ENCODE measurements at regions not wholly inside any gene's neighbourhood (a gene's known extent, or its start where the extent isn't known, plus 50 kb on each side); places are given as distances from the start of the nearest gene placed in this dataset.

- no peak for DNase-seq
- intact Hi-C loops (cut with DNase I), result no loop called here
Measured at GRCh38 chr11:25309818-25310217, 813.0 kb downstream of the LUZP2 start.

DNA sequence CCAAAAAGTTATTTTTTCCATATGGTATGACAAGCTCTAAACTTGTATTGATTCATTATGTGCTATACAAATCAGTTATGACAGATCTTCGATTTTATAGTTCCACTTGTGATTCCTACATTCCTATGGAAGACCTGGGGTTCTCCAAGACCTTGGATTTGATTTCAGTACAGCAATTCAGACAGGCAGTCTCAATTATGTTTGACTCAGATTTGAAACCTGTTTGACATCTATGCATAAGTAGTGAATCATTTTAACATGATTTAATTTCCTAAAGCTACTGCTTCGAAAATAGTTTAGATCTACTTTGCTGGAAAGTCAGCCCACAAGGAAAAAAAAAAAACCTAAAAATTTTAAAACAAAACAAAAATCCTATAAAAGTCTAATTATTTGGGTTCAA, 820.4 kb downstream of the LUZP2 start:
- intact Hi-C loops (cut with DNase I), result no loop called here
- DNase-seq, result no peak

- intact Hi-C loops (cut with DNase I), result no loop called here
- no peak for DNase-seq
Measured at GRCh38 chr11:25319127-25319526, 822.3 kb downstream of the LUZP2 start.

- DNase-seq, result no peak
- intact Hi-C loops (cut with DNase I), result no loop called here
Measured at GRCh38 chr11:25327656-25328055, 830.8 kb downstream of the LUZP2 start.

DNA sequence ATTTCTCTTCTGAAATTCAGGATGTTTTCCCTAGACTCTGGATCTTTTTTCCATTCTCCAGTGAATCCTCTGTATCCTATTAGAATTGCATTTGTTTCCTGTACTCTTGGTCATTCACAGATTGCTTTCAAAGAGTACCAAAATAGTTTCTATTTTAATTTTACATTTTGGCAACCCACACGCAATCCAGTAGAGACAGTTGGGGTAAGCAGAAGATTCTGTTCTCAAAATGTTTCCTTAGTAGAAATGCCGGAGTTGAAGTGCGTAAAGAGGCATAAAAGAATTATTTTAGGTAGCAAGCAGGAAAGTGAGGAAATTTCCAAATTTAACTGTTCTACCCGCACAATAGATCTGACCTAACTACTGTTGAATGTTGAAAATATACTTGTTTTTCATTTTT, 842.4 kb downstream of the LUZP2 start:
- no peak for DNase-seq

DNA sequence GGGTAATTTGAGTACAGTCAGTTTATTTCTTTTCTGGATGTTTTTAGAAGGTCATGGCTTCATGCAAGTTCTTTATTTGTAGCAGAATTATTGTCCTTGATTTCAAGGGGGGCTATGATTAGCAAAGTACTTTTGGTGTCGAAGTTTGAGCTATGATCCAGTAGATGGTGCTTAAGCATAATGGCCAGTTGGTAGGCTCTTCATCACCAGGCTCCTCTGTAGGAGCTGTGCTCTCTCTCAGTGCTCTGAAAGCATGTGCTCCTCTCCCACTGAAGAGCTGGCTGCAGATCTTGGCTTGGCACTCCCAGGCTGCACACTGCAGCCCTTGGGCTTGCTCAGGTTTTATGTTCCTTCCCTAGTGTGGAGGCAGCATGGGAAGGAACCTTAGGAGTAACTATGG, 852.7 kb downstream of the LUZP2 start:
- DNase-seq, result no peak
- intact Hi-C loops (cut with DNase I), result no loop called here

More for the DNA sequence above, 842.4 kb downstream of the LUZP2 start:
- intact Hi-C loops (cut with DNase I), result no loop called here

GRCh38 chr11:25350899-25351803, 854.3 kb downstream of the LUZP2 start:
- no peak for DNase-seq
- intact Hi-C loops (cut with DNase I), result no loop called here

DNA sequence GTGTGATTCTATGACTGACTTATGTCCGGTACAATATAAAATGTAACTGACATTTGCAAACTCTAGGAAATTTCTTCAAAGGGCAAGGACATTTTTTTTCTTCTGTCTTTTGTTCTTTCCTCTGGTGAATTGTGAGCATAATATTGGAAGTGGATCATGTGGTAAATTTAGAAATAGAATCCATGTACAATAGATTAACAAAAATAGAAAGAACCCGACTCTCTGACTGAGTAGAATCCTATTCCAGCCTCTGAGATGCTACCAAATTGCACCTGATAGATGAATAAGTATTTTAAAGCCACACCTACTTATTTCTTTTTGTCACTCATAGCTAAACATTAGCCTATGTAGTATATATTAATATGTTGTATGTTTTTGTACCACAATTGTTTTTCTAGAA, 860.3 kb downstream of the LUZP2 start:
- no peak for DNase-seq
- intact Hi-C loops (cut with DNase I), result no loop called here

- no peak for DNase-seq
- intact Hi-C loops (cut with DNase I), result no loop called here
Measured at GRCh38 chr11:25377466-25377865, 880.6 kb downstream of the LUZP2 start.

DNA sequence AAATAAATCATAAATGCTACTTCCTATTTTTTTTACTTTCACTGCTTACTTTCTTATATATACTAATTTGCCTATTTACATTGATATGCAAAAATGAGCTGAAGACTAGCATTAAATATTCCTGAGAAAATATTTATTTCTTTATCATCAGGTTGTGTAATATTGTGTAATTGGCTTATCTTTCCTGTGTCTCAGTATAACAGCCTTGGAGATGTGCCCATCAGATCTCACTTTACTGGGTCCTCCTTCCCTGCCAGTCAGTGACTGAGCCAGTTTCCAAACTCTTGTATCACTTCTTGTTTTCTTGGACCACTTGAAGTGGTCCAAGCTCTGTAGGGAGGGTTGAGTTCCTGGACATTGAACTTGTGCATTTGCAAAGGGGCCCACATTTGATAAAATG, 900.0 kb downstream of the LUZP2 start:
- DNase-seq, result no peak
- intact Hi-C loops (cut with DNase I), result no loop called here

DNA sequence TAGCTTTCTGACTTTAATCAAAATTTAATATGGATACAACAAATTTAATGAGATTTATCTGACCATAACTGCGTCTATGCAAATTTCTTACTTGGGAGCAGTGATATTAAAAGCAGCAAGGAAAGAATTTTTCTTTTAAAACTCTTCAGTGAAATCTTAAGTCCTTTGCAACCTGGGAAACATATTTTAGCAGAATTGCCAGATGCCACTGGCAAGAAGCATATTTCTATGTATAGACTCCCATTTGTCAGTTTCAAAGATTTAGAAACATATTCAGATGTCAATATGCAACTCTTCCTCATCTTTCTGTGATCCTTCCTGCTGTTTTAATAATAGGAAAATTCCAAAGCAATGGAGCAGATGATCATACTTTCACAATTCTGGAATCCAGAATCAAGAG, 911.3 kb downstream of the LUZP2 start:
- no peak for DNase-seq
- intact Hi-C loops (cut with DNase I), result no loop called here

DNA sequence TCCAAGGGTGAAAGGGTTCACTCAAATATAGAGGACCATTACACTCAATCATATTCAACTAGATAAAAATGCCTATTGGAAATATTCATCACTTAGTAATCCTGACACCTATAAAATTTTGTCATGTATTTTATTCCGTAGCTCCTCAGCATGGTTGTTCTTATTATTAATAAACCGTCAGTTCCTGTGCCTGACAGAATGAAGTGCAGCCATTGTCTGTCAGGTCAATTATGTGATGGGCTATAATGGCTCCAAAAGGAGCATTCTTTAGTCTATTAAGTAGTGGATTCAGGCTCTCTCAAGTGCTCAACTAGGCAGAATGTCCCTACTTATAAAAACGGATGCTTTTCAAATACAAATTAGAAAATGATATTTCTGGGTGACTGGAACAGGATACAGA, 916.1 kb upstream of the ANO3 start:
- no peak for DNase-seq
- intact Hi-C loops (cut with DNase I), result no loop called here

GRCh38 chr11:25423436-25424199, 908.3 kb upstream of the ANO3 start:
- no peak for DNase-seq
- intact Hi-C loops (cut with DNase I), result no loop called here

- intact Hi-C loops (cut with DNase I), result no loop called here
- DNase-seq, result no peak
Measured at GRCh38 chr11:25432376-25432775, 899.6 kb upstream of the ANO3 start.

DNA sequence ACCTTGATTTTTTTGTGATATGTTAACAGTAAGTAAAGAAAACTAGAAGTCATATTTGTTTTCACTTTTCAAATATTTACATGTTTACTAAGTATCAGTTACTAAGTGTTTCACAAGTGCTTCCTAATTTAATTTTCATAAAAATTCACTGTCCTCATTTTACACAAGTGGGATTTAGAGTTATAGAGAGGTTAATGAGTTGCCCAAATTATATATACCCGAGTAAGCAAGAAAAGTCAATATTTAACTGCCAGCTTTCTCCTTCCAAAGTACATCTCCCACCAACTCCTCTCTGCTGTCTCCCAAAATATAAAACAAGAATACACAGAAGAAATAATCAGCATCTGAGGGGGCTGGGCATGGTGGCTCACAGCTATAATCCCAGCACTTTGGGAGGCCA, 896.7 kb upstream of the ANO3 start:
- intact Hi-C loops (cut with DNase I), result no loop called here
- DNase-seq, result no peak

DNA sequence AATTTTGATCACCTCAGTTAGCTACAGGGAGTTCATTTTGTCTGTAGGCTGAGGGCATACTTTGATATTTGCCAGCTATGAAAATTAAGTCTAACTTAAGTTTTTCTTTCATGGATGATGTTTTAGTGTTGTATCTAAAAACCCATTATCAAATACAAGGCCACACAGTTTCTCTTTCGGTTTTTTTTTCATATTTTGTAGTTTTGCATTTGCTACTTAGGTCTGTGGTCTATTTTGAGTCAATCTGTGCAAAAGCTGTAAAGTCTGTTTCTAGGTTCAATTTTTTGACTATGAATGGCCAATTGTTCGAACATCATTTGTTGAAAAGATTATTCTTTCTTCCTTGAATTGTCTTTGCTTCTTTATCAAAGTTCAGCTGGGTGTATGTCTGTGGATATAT, 895.6 kb upstream of the ANO3 start:
- DNase-seq, result no peak
- intact Hi-C loops (cut with DNase I), result no loop called here

GRCh38 chr11:25441421-25441820, 890.5 kb upstream of the ANO3 start:
- intact Hi-C loops (cut with DNase I), result no loop called here
- no peak for DNase-seq

DNA sequence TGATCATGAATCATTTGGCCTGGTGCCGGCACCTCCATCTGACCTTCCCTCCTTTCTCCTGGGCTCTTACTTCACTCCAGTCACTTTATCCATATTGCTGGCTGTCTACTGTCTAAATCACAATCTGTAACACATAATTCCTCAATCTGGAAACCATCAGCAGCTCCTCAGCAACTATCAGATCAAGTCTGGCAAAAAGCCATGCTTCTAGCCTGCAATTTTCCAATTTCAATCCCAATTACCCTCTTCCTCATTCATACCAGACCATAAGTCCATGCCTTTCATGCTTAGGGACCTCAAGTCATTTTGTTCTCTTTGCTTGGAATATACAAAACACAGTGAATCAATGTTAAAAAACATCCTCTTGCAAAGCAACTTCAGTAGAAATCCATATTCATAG, 882.8 kb upstream of the ANO3 start:
- intact Hi-C loops (cut with DNase I), result no loop called here
- DNase-seq, result no peak

DNA sequence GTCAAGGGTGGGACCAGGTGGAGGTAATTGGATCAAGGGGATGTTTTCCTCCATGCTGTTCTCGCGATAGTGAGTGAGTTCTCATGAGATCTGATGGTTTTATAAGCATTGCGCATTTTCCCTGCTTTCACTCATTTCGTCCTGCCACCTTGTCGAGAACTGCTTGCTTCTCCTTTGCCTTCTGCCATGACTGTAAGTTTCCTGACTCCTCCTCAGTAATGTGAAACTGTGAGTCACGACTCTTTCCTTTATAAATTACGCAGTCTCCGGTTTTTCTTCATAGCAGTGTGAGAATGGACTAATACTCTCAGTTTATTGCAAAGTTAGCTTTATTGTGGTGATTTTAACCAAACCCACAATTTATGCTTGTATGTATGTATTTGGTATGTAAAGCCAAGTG, 878.5 kb upstream of the ANO3 start:
- DNase-seq, result no peak
- intact Hi-C loops (cut with DNase I), result no loop called here

- DNase-seq, result no peak
- intact Hi-C loops (cut with DNase I), result no loop called here
Measured at GRCh38 chr11:25456211-25456610, 875.7 kb upstream of the ANO3 start.
